ENCODE measurements at regions not wholly inside any gene's neighbourhood (a gene's known extent, or its start where the extent isn't known, plus 50 kb on each side); places are given as distances from the start of the nearest gene placed in this dataset.
"Not testable (repeated sequence)": the region's sequence is repeated elsewhere in the genome, so short reads cannot be mapped to it uniquely, and the experiment has no call there.

GRCh38 chr13:80823472-80823871 is 482.5 kb upstream of the SPRY2 start:
- no peaks in the 10 kb centered on the region for H3K27me3 ChIP-seq (replicated peaks in 1 of 2; ENCODE audit: control insufficient read depth in 2 of 2, extremely low read depth in 1 of 2, insufficient read depth in 2 of 2, low read length in 1 of 2)
- no peaks in the 10 kb centered on the region for H3K9me3 ChIP-seq
- Mint-ChIP-seq H3K9me3 (peaks cover 14 to 36% (median 27%) of the 10 kb centered on the region in 3 donors), H3K4me3 (no peak overlapping the region), H3K4me1 (no peaks in the 10 kb centered on the region), H3K36me3 (no peaks in the 10 kb centered on the region), H3K27me3 (no peaks in the 10 kb centered on the region), H3K27ac (no peak overlapping the region)
- H3K36me3 ChIP-seq (ENCODE audit: control insufficient read depth in 2 of 2, extremely low read depth in 1 of 2, insufficient read depth in 1 of 2, low read length in 1 of 2), result no peaks in the 10 kb centered on the region
- H3K4me3 ChIP-seq (ENCODE audit: control insufficient read depth in 1 of 2, extremely low read depth in 1 of 2, low read length in 1 of 2), result no peak overlapping the region
- ChIA-PET CTCF (no interaction called here), POLR2A (no interaction called here)
- ATAC-seq (replicated peaks in 1 of 4), result no peak
- no CpG with 5 or more reads among the region's 1 CpG for WGBS (ENCODE audit: insufficient coverage)
- H3K4me1 ChIP-seq (ENCODE audit: control insufficient read depth in 1 of 2, extremely low read depth in 1 of 2, insufficient read depth in 2 of 2, low read length in 2 of 2), result no peaks in the 10 kb centered on the region
- no peak overlapping the region for H3K27ac ChIP-seq (ENCODE audit: low read length)
- DNase-seq, result no peak

GRCh38 chr13:80821466-80821865 is 480.5 kb upstream of the SPRY2 start:
- ChIA-PET CTCF (no interaction called here), POLR2A (no interaction called here)
- Histone ChIP-seq H3K9me3 (no peaks in the 10 kb centered on the region), H3K4me1 (ENCODE audit: control insufficient read depth in 1 of 2, extremely low read depth in 1 of 2, insufficient read depth in 2 of 2, low read length in 2 of 2) (no peaks in the 10 kb centered on the region), H3K27me3 (replicated peaks in 1 of 2; ENCODE audit: control insufficient read depth in 2 of 2, extremely low read depth in 1 of 2, insufficient read depth in 2 of 2, low read length in 1 of 2) (no peaks in the 10 kb centered on the region), H3K36me3 (ENCODE audit: control insufficient read depth in 2 of 2, extremely low read depth in 1 of 2, insufficient read depth in 1 of 2, low read length in 1 of 2) (no peaks in the 10 kb centered on the region), H3K4me3 (ENCODE audit: control insufficient read depth in 1 of 2, extremely low read depth in 1 of 2, low read length in 1 of 2) (no peak overlapping the region), H3K27ac (ENCODE audit: low read length) (no peak overlapping the region)
- Mint-ChIP-seq H3K27me3 (no peaks in the 10 kb centered on the region), H3K27ac (no peak overlapping the region), H3K9me3 (peaks cover 6 to 24% (median 19%) of the 10 kb centered on the region in 3 donors), H3K36me3 (no peaks in the 10 kb centered on the region), H3K4me3 (no peak overlapping the region), H3K4me1 (no peaks in the 10 kb centered on the region)
- no peak for DNase-seq
- ATAC-seq (replicated peaks in 1 of 4), result no peak

GRCh38 chr13:80817979-80818378 is 477.1 kb upstream of the SPRY2 start:
- H3K27ac ChIP-seq (ENCODE audit: low read length), result no peak overlapping the region
- H3K9me3 ChIP-seq, result no peaks in the 10 kb centered on the region
- H3K27me3 ChIP-seq (replicated peaks in 1 of 2; ENCODE audit: control insufficient read depth in 2 of 2, extremely low read depth in 1 of 2, insufficient read depth in 2 of 2, low read length in 1 of 2), result no peaks in the 10 kb centered on the region
- ChIA-PET POLR2A (no interaction called here), CTCF (no interaction called here)
- no peak overlapping the region for H3K4me3 ChIP-seq (ENCODE audit: control insufficient read depth in 1 of 2, extremely low read depth in 1 of 2, low read length in 1 of 2)
- no peaks in the 10 kb centered on the region for H3K36me3 ChIP-seq (ENCODE audit: control insufficient read depth in 2 of 2, extremely low read depth in 1 of 2, insufficient read depth in 1 of 2, low read length in 1 of 2)
- H3K27me3 Mint-ChIP-seq, result no peaks in the 10 kb centered on the region
- no peaks in the 10 kb centered on the region for H3K4me1 Mint-ChIP-seq
- no peaks in the 10 kb centered on the region for H3K36me3 Mint-ChIP-seq
- peaks cover 2 to 6% (median 4%) of the 10 kb centered on the region in 3 donors for H3K9me3 Mint-ChIP-seq
- no peak for DNase-seq
- no peaks in the 10 kb centered on the region for H3K4me1 ChIP-seq (ENCODE audit: control insufficient read depth in 1 of 2, extremely low read depth in 1 of 2, insufficient read depth in 2 of 2, low read length in 2 of 2)
- H3K27ac Mint-ChIP-seq, result no peak overlapping the region
- WGBS (ENCODE audit: insufficient coverage), result no CpG with 5 or more reads among the region's 1 CpG
- no peak for ATAC-seq (replicated peaks in 1 of 4)
- no peak overlapping the region for H3K4me3 Mint-ChIP-seq

- Mint-ChIP-seq H3K4me1 (no peaks in the 10 kb centered on the region), H3K27ac (no peak overlapping the region), H3K9me3 (peaks cover 6 to 15% (median 11%) of the 10 kb centered on the region in 3 donors), H3K36me3 (no peaks in the 10 kb centered on the region), H3K4me3 (no peak overlapping the region), H3K27me3 (no peaks in the 10 kb centered on the region)
- no peak for DNase-seq
- Histone ChIP-seq H3K9me3 (no peaks in the 10 kb centered on the region), H3K27me3 (replicated peaks in 1 of 2; ENCODE audit: control insufficient read depth in 2 of 2, extremely low read depth in 1 of 2, insufficient read depth in 2 of 2, low read length in 1 of 2) (no peaks in the 10 kb centered on the region), H3K4me3 (ENCODE audit: control insufficient read depth in 1 of 2, extremely low read depth in 1 of 2, low read length in 1 of 2) (no peak overlapping the region), H3K36me3 (ENCODE audit: control insufficient read depth in 2 of 2, extremely low read depth in 1 of 2, insufficient read depth in 1 of 2, low read length in 1 of 2) (no peaks in the 10 kb centered on the region), H3K27ac (ENCODE audit: low read length) (no peak overlapping the region), H3K4me1 (ENCODE audit: control insufficient read depth in 1 of 2, extremely low read depth in 1 of 2, insufficient read depth in 2 of 2, low read length in 2 of 2) (no peaks in the 10 kb centered on the region)
- ChIA-PET CTCF (no interaction called here), POLR2A (no interaction called here)
- no peak for ATAC-seq (replicated peaks in 1 of 4)
Observed at GRCh38 chr13:80814541-80814940, 473.6 kb upstream of the SPRY2 start.

GRCh38 chr13:80810294-80810693 is 469.4 kb upstream of the SPRY2 start:
- H3K27me3 Mint-ChIP-seq; H3K27me3 ChIP-seq (replicated peaks in 1 of 2; ENCODE audit: control insufficient read depth in 2 of 2, extremely low read depth in 1 of 2, insufficient read depth in 2 of 2, low read length in 1 of 2); DNase-seq; H3K4me1 Mint-ChIP-seq; H3K9me3 ChIP-seq; CTCF ChIA-PET; H3K4me3 Mint-ChIP-seq; H3K4me3 ChIP-seq (ENCODE audit: control insufficient read depth in 1 of 2, extremely low read depth in 1 of 2, low read length in 1 of 2); H3K27ac ChIP-seq (ENCODE audit: low read length); H3K36me3 ChIP-seq (ENCODE audit: control insufficient read depth in 2 of 2, extremely low read depth in 1 of 2, insufficient read depth in 1 of 2, low read length in 1 of 2); H3K27ac Mint-ChIP-seq; H3K4me1 ChIP-seq (ENCODE audit: control insufficient read depth in 1 of 2, extremely low read depth in 1 of 2, insufficient read depth in 2 of 2, low read length in 2 of 2); POLR2A ChIA-PET; H3K36me3 Mint-ChIP-seq; ATAC-seq (replicated peaks in 1 of 4): not testable (repeated sequence)
- peaks cover 4 to 14% (median 11%) of the 10 kb centered on the region in 3 donors for H3K9me3 Mint-ChIP-seq
- 73% methylated on average over 4 of the region's 4 CpGs for WGBS (ENCODE audit: insufficient coverage)

- no peaks in the 10 kb centered on the region for H3K4me1 ChIP-seq (ENCODE audit: control insufficient read depth in 1 of 2, extremely low read depth in 1 of 2, insufficient read depth in 2 of 2, low read length in 2 of 2)
- H3K27ac ChIP-seq (ENCODE audit: low read length), result no peak overlapping the region
- H3K9me3 ChIP-seq, result no peaks in the 10 kb centered on the region
- CTCF ChIA-PET, result no interaction called here
- H3K36me3 ChIP-seq (ENCODE audit: control insufficient read depth in 2 of 2, extremely low read depth in 1 of 2, insufficient read depth in 1 of 2, low read length in 1 of 2), result no peaks in the 10 kb centered on the region
- H3K4me1 Mint-ChIP-seq, result no peaks in the 10 kb centered on the region
- POLR2A ChIA-PET, result no interaction called here
- no peak overlapping the region for H3K27ac Mint-ChIP-seq
- H3K4me3 ChIP-seq (ENCODE audit: control insufficient read depth in 1 of 2, extremely low read depth in 1 of 2, low read length in 1 of 2), result no peak overlapping the region
- H3K27me3 Mint-ChIP-seq, result no peaks in the 10 kb centered on the region
- no peak for ATAC-seq (replicated peaks in 1 of 4)
- H3K36me3 Mint-ChIP-seq, result no peaks in the 10 kb centered on the region
- 100% methylated on average over 1 of the region's 3 CpGs for WGBS (ENCODE audit: insufficient coverage)
- no peak for DNase-seq
- H3K4me3 Mint-ChIP-seq, result no peak overlapping the region
- H3K27me3 ChIP-seq (replicated peaks in 1 of 2; ENCODE audit: control insufficient read depth in 2 of 2, extremely low read depth in 1 of 2, insufficient read depth in 2 of 2, low read length in 1 of 2), result no peaks in the 10 kb centered on the region
- H3K9me3 Mint-ChIP-seq, result peaks cover 4 to 22% (median 7%) of the 10 kb centered on the region in 3 donors
Observed at GRCh38 chr13:80802946-80803345, 462.0 kb upstream of the SPRY2 start.

GRCh38 chr13:80798576-80799133 is 457.7 kb upstream of the SPRY2 start:
- DNase-seq (no peak), ATAC-seq (replicated peaks in 1 of 4) (no peak)
- Histone ChIP-seq H3K4me3 (ENCODE audit: control insufficient read depth in 1 of 2, extremely low read depth in 1 of 2, low read length in 1 of 2) (no peak overlapping the region), H3K9me3 (no peaks in the 10 kb centered on the region), H3K36me3 (ENCODE audit: control insufficient read depth in 2 of 2, extremely low read depth in 1 of 2, insufficient read depth in 1 of 2, low read length in 1 of 2) (no peaks in the 10 kb centered on the region), H3K27me3 (replicated peaks in 1 of 2; ENCODE audit: control insufficient read depth in 2 of 2, extremely low read depth in 1 of 2, insufficient read depth in 2 of 2, low read length in 1 of 2) (no peaks in the 10 kb centered on the region), H3K27ac (ENCODE audit: low read length) (no peak overlapping the region), H3K4me1 (ENCODE audit: control insufficient read depth in 1 of 2, extremely low read depth in 1 of 2, insufficient read depth in 2 of 2, low read length in 2 of 2) (no peaks in the 10 kb centered on the region)
- H3K27ac Mint-ChIP-seq, result no peak overlapping the region
- H3K9me3 Mint-ChIP-seq, result peaks cover 4 to 30% (median 5%) of the 10 kb centered on the region in 3 donors
- POLR2A ChIA-PET, result no interaction called here
- H3K4me1 Mint-ChIP-seq, result no peaks in the 10 kb centered on the region
- WGBS (ENCODE audit: insufficient coverage), result no CpG with 5 or more reads among the region's 1 CpG
- CTCF ChIA-PET, result interaction anchor here in 1 of 2 donors (0.6 kb wide), 1 partner anchor 7 kb away, joined by 3 read pairs; no protein-coding TSS in a partner anchor
- no peaks in the 10 kb centered on the region for H3K27me3 Mint-ChIP-seq
- H3K4me3 Mint-ChIP-seq, result no peak overlapping the region
- H3K36me3 Mint-ChIP-seq, result no peaks in the 10 kb centered on the region
